WTC11 (cell line): ENCODE measurements at regions not wholly inside any gene's neighbourhood (a gene's known extent, or its start where the extent isn't known, plus 50 kb on each side); places are given as distances from the start of the nearest gene placed in this dataset.

Source experiments
- ATAC-seq: fragments of 200-7000 bp; cut with Tn5 transposase; 2 replicates; pipeline ENCODE4 v1.10.0; 2021; ENCODE audit warnings: mild to moderate bottlenecking, moderate library complexity
- CTCF ChIA-PET: fragments of 300-600 bp; sonication (Branson Sonifier 250); formaldehyde crosslinking; loops from one replicate; lab custom pipeline; 2021; ENCODE audit warnings: antibody characterized with exemption; lab: Charles Lee
- POLR2A ChIA-PET: fragments of 350-600 bp; sonication (Branson Sonifier 250); formaldehyde crosslinking; loops from one replicate; lab custom pipeline; 2021; ENCODE audit warnings: antibody characterized with exemption; lab: Charles Lee
- DNase-seq: peaks from one replicate; pipeline ENCODE4 v3.0.0; 2021; ENCODE audit warnings: low spot score
- H3K27ac Mint-ChIP-seq: 2 replicates; pipeline ENCODE4 v1.8.0; 2021; ENCODE audit warnings: mixed read lengths
- H3K27me3 Mint-ChIP-seq: 2 replicates; pipeline ENCODE4 v1.8.0; 2021; ENCODE audit warnings: low read depth, mild to moderate bottlenecking, moderate library complexity, mixed read lengths
- H3K36me3 Mint-ChIP-seq: 2 replicates; pipeline ENCODE4 v1.8.0; 2021; ENCODE audit warnings: mixed read lengths
- H3K4me1 Mint-ChIP-seq: 2 replicates; pipeline ENCODE4 v1.8.0; 2022; ENCODE audit warnings: mixed read lengths
- H3K4me3 Mint-ChIP-seq: 2 replicates; pipeline ENCODE4 v1.8.0; 2021; ENCODE audit warnings: mild to moderate bottlenecking, moderate library complexity, mixed read lengths
- H3K9me3 Mint-ChIP-seq: 2 replicates; pipeline ENCODE4 v1.8.0; 2021; ENCODE audit warnings: mixed read lengths
- AR ChIP-seq: fragments of 250-450 bp; sonication (Bioruptor Pico); IDR thresholded peaks from 2 replicates; pipeline ENCODE4 v1.9.0; 2021; ENCODE audit warnings: mild to moderate bottlenecking
- ARID4B ChIP-seq: sonication (generic); formaldehyde crosslinking; IDR thresholded peaks from 2 replicates; pipeline ENCODE4 v1.8.0; 2023; ENCODE audit warnings: missing genetic modification reagents, mild to moderate bottlenecking, borderline replicate concordance
- ATF6 ChIP-seq: sonication (generic); formaldehyde crosslinking; IDR thresholded peaks from 2 replicates; pipeline ENCODE4 v1.8.1; 2023; ENCODE audit warnings: mild to moderate bottlenecking, missing genetic modification reagents
- ELF4 ChIP-seq: sonication (generic); formaldehyde crosslinking; IDR thresholded peaks from 2 replicates; pipeline ENCODE4 v1.8.1; 2022; ENCODE audit warnings: low read depth, mild to moderate bottlenecking, moderate library complexity, missing genetic modification reagents
- ERG ChIP-seq: fragments of 250-450 bp; sonication (Bioruptor Pico); IDR thresholded peaks from 2 replicates; pipeline ENCODE4 v1.8.0; 2021; ENCODE audit warnings: mild to moderate bottlenecking
- MAX ChIP-seq: sonication (generic); formaldehyde crosslinking; IDR thresholded peaks from 2 replicates; pipeline ENCODE4 v1.8.0; 2022; ENCODE audit warnings: mild to moderate bottlenecking, missing genetic modification reagents
- MXD4 ChIP-seq: fragments of 250-450 bp; sonication (Bioruptor Pico); IDR thresholded peaks from 2 replicates; pipeline ENCODE4 v1.8.0; 2021; ENCODE audit warnings: mild to moderate bottlenecking, moderate library complexity, borderline replicate concordance
- NR3C1 ChIP-seq: sonication (generic); formaldehyde crosslinking; conservative IDR thresholded peaks from 2 replicates; pipeline ENCODE4 v1.8.1; 2023; ENCODE audit warnings: low read depth, mild to moderate bottlenecking, missing genetic modification reagents
- PRDM15 ChIP-seq: sonication (generic); formaldehyde crosslinking; IDR thresholded peaks from 2 replicates; pipeline ENCODE4 v1.8.0; 2022; ENCODE audit warnings: missing genetic modification reagents
- PREB ChIP-seq: sonication (generic); formaldehyde crosslinking; IDR thresholded peaks from 2 replicates; pipeline ENCODE4 v1.8.1; 2022; ENCODE audit warnings: mild to moderate bottlenecking, missing genetic modification reagents, moderate library complexity, borderline replicate concordance
- SMAD4 ChIP-seq: sonication (generic); formaldehyde crosslinking; IDR thresholded peaks from 2 replicates; pipeline ENCODE4 v1.8.0; 2022; ENCODE audit warnings: mild to moderate bottlenecking, missing genetic modification reagents
- TEAD4 ChIP-seq: sonication (generic); formaldehyde crosslinking; IDR thresholded peaks from 2 replicates; pipeline ENCODE4 v1.8.0; 2022; ENCODE audit warnings: mild to moderate bottlenecking, missing genetic modification reagents
- ZBTB21 ChIP-seq: sonication (generic); formaldehyde crosslinking; IDR thresholded peaks from 2 replicates; pipeline ENCODE4 v1.8.1; 2023; ENCODE audit warnings: mild to moderate bottlenecking, missing genetic modification reagents, borderline replicate concordance

- TF ChIP-seq ATF6 (CRISPR knock-in tag) = no peak
- TF ChIP-seq ARID4B = no peak
- no peak for TF ChIP-seq MAX (CRISPR knock-in tag)
- TF ChIP-seq ELF4 (CRISPR knock-in tag) = no peak
- TF ChIP-seq PRDM15 (CRISPR knock-in tag) = no peak
- no peak for TF ChIP-seq SMAD4 (CRISPR knock-in tag)
- no peak for TF ChIP-seq NR3C1 (CRISPR knock-in tag)
- no peak for TF ChIP-seq ZBTB21 (CRISPR knock-in tag)
- no peak for TF ChIP-seq TEAD4
- TF ChIP-seq ERG (CRISPR knock-in tag) = no peak
- TF ChIP-seq MXD4 = no peak
- TF ChIP-seq AR = no peak
- TF ChIP-seq PREB = no peak
- H3K27ac Mint-ChIP-seq = no peak overlapping the region
- H3K36me3 Mint-ChIP-seq = no peaks in the 10 kb centered on the region
- CTCF ChIA-PET = no interaction called here
- H3K27me3 Mint-ChIP-seq = no peaks in the 10 kb centered on the region
- ATAC-seq (no peak), DNase-seq (no peak)
- no peaks in the 10 kb centered on the region for H3K9me3 Mint-ChIP-seq
- H3K4me1 Mint-ChIP-seq = peaks cover 16% of the 10 kb centered on the region
- no peak overlapping the region for H3K4me3 Mint-ChIP-seq
- POLR2A ChIA-PET = no interaction called here
Observed at GRCh38 chr6:163663575-163663974, 249.1 kb downstream of the QKI start.
